OCI-LY1 (cell line): ENCODE measurements at regions not wholly inside any gene's neighbourhood (a gene's known extent, or its start where the extent isn't known, plus 50 kb on each side); places are given as distances from the start of the nearest gene placed in this dataset.

Source experiments
- CTCF ChIP-seq: fragments of 200-600 bp; sonication (generic), shearing (Covaris generic); IDR thresholded peaks from 2 replicates; pipeline ENCODE4 v1.5.1; 2017; ENCODE audit warnings: mild to moderate bottlenecking, antibody characterized with exemption, low read length, moderate library complexity, mixed read lengths
- EZH2 ChIP-seq: fragments of 200-600 bp; sonication (generic), shearing (Covaris generic); IDR thresholded peaks from 2 replicates; pipeline ENCODE4 v1.8.0; 2017; ENCODE audit warnings: borderline replicate concordance, mixed run types, mild to moderate bottlenecking, antibody characterized with exemption, low read length, moderate library complexity, mixed read lengths

DNA sequence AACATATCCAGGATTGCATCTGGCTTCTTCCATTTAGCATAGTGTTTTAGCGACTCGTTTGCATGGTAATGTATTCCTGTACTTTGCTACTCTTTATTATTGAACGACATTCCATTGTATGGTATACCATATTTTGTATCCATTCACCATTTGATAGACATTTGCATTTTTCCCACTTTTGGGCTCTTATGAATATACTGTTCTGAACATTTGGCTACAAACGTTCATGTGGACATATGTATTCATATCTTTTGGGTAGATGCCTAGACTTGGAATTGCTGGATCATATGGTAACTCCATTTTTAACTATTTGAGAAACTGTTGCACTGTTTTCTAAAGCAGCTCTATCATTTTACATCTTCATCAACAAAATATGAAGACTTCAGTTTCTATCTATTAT, 383.7 kb upstream of the AKR1E2 start:
- no peak for TF ChIP-seq CTCF
- no peak for TF ChIP-seq EZH2
